ENCODE measurements at regions not wholly inside any gene's neighbourhood (a gene's known extent, or its start where the extent isn't known, plus 50 kb on each side); places are given as distances from the start of the nearest gene placed in this dataset.

GRCh38 chr15:35751413-35752133 lies 205.6 kb upstream of the DPH6 start:
- TF ChIP-seq POLR2A (IDR thresholded peaks at IDR 0.05; ENCODE audit: low read depth, low read length) = no peak
- TF ChIP-seq, protein P1, sequence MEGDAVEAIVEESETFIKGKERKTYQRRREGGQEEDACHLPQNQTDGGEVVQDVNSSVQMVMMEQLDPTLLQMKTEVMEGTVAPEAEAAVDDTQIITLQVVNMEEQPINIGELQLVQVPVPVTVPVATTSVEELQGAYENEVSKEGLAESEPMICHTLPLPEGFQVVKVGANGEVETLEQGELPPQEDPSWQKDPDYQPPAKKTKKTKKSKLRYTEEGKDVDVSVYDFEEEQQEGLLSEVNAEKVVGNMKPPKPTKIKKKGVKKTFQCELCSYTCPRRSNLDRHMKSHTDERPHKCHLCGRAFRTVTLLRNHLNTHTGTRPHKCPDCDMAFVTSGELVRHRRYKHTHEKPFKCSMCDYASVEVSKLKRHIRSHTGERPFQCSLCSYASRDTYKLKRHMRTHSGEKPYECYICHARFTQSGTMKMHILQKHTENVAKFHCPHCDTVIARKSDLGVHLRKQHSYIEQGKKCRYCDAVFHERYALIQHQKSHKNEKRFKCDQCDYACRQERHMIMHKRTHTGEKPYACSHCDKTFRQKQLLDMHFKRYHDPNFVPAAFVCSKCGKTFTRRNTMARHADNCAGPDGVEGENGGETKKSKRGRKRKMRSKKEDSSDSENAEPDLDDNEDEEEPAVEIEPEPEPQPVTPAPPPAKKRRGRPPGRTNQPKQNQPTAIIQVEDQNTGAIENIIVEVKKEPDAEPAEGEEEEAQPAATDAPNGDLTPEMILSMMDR (conservative IDR thresholded peaks at IDR 0.05; ENCODE audit: low read depth, low read length) = peak; percentile 71
- TF ChIP-seq SMC3 (IDR thresholded peaks at IDR 0.05; ENCODE audit: low read depth, low read length) = peak; percentile 54
- TF ChIP-seq, protein P2, sequence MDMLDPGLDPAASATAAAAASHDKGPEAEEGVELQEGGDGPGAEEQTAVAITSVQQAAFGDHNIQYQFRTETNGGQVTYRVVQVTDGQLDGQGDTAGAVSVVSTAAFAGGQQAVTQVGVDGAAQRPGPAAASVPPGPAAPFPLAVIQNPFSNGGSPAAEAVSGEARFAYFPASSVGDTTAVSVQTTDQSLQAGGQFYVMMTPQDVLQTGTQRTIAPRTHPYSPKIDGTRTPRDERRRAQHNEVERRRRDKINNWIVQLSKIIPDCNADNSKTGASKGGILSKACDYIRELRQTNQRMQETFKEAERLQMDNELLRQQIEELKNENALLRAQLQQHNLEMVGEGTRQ (IDR thresholded peaks at IDR 0.05; ENCODE audit: low read depth, low read length) = no peak
- no peak for TF ChIP-seq FOS (IDR thresholded peaks at IDR 0.05; ENCODE audit: low read depth, low read length)
- TF ChIP-seq, protein P3, sequence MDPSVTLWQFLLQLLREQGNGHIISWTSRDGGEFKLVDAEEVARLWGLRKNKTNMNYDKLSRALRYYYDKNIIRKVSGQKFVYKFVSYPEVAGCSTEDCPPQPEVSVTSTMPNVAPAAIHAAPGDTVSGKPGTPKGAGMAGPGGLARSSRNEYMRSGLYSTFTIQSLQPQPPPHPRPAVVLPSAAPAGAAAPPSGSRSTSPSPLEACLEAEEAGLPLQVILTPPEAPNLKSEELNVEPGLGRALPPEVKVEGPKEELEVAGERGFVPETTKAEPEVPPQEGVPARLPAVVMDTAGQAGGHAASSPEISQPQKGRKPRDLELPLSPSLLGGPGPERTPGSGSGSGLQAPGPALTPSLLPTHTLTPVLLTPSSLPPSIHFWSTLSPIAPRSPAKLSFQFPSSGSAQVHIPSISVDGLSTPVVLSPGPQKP (IDR thresholded peaks at IDR 0.05; ENCODE audit: borderline replicate concordance, low read depth, low read length) = no peak
- peak; percentile 12; the same call in 1 of the 2 replicates for TF ChIP-seq BHLHE40 (IDR thresholded peaks at IDR 0.05; ENCODE audit: low read depth, low read length)
- no peak for TF ChIP-seq MXI1 (IDR thresholded peaks at IDR 0.05; ENCODE audit: borderline replicate concordance, low read depth, low read length)
- no peak for TF ChIP-seq CEBPB (IDR thresholded peaks at IDR 0.05; ENCODE audit: low read depth, low read length)
- no peak for TF ChIP-seq RCOR1 (IDR thresholded peaks at IDR 0.05; ENCODE audit: insufficient replicate concordance, low read length)
- TF ChIP-seq MAFK (IDR thresholded peaks at IDR 0.05; ENCODE audit: low read depth, low read length) = peak; percentile 26; the same call in 1 of the 2 replicates
- peak; percentile 79 for TF ChIP-seq RAD21 (IDR thresholded peaks at IDR 0.05; ENCODE audit: low read length)
- no peak for TF ChIP-seq RFX5 (IDR thresholded peaks at IDR 0.05; ENCODE audit: low read depth, low read length)

Measured in IMR-90 (cell line).